GM19025 (cell line): ENCODE measurements at regions not wholly inside any gene's neighbourhood (a gene's known extent, or its start where the extent isn't known, plus 50 kb on each side); places are given as distances from the start of the nearest gene placed in this dataset.

ENCODE experiments used
- ATAC-seq: cut with Tn5 transposase; IDR thresholded peaks from one replicate; pipeline ENCODE4 v1.9.1; 2021; ENCODE audit warnings: mild to moderate bottlenecking, low read depth, moderate library complexity; ENCODE audit not compliant: unreplicated experiment

GRCh38 chr13:99862244-99862643 lies 109.3 kb downstream of the ZIC5 start:
- no peak for ATAC-seq

- no peak for ATAC-seq
Measured at GRCh38 chr13:99861771-99862170, 109.8 kb downstream of the ZIC5 start.

- no peak for ATAC-seq
Measured at GRCh38 chr13:99860745-99861144, 110.8 kb downstream of the ZIC5 start.

GRCh38 chr13:99859178-99860177 lies 112.1 kb downstream of the ZIC5 start:
- ATAC-seq = peak; percentile 83

- ATAC-seq = no peak
Measured at GRCh38 chr13:99857738-99858137, 113.8 kb downstream of the ZIC5 start.

- ATAC-seq = no peak
Measured at GRCh38 chr13:99855526-99856420, 115.8 kb downstream of the ZIC5 start.

- ATAC-seq = no peak
Measured at GRCh38 chr13:99854366-99854765, 117.2 kb downstream of the ZIC5 start.

- no peak for ATAC-seq
Measured at GRCh38 chr13:99847318-99847750, 124.2 kb downstream of the ZIC5 start.

- ATAC-seq = no peak
Measured at GRCh38 chr13:99845161-99845874, 126.2 kb downstream of the ZIC5 start.

- no peak for ATAC-seq
Measured at GRCh38 chr13:99844421-99844820, 127.1 kb downstream of the ZIC5 start.

- ATAC-seq = no peak
Measured at GRCh38 chr13:99843872-99844271, 127.7 kb downstream of the ZIC5 start.

- ATAC-seq = no peak
Measured at GRCh38 chr13:99842405-99842804, 129.2 kb downstream of the ZIC5 start.

- ATAC-seq = no peak
Measured at GRCh38 chr13:99836291-99836690, 135.3 kb downstream of the ZIC5 start.

GRCh38 chr13:99835442-99835841 lies 136.1 kb downstream of the ZIC5 start:
- no peak for ATAC-seq

GRCh38 chr13:99834246-99834645 lies 137.3 kb downstream of the ZIC5 start:
- no peak for ATAC-seq

- no peak for ATAC-seq
Measured at GRCh38 chr13:99832347-99832746, 139.2 kb downstream of the ZIC5 start.

GRCh38 chr13:99830931-99831330 lies 140.6 kb downstream of the ZIC5 start:
- no peak for ATAC-seq

- ATAC-seq = no peak
Measured at GRCh38 chr13:99829593-99830239, 141.9 kb downstream of the ZIC5 start.

GRCh38 chr13:99829161-99829560 lies 142.4 kb downstream of the ZIC5 start:
- no peak for ATAC-seq

- no peak for ATAC-seq
Measured at GRCh38 chr13:99828735-99829134, 142.8 kb downstream of the ZIC5 start.
